ENCODE measurements at regions not wholly inside any gene's neighbourhood (a gene's known extent, or its start where the extent isn't known, plus 50 kb on each side); places are given as distances from the start of the nearest gene placed in this dataset.
A peak's percentile ranks its signal among the peaks of the same experiment; 100 is the strongest.
"Not testable (repeated sequence)": the region's sequence is repeated elsewhere in the genome, so short reads cannot be mapped to it uniquely, and the experiment has no call there.

- peak; percentile 40 for DNase-seq (ENCODE audit: low spot score)
Observed at GRCh38 chr4:178165251-178165950, 723.2 kb upstream of the AGA start.

GRCh38 chr4:178165951-178166308, 723.7 kb upstream of the AGA start:
- peak; percentile 2 for DNase-seq (ENCODE audit: low spot score)

- DNase-seq (ENCODE audit: low spot score), result no peak
Observed at GRCh38 chr4:178173771-178174170, 731.5 kb upstream of the AGA start.

- peak; percentile 55 for DNase-seq (ENCODE audit: low spot score)
Observed at GRCh38 chr4:178174756-178175155, 732.5 kb upstream of the AGA start.

- no peak for DNase-seq (ENCODE audit: low spot score)
Observed at GRCh38 chr4:178185517-178185916, 743.3 kb upstream of the AGA start.

- no peak for DNase-seq (ENCODE audit: low spot score)
Observed at GRCh38 chr4:178192611-178193010, 750.4 kb upstream of the AGA start.

- peak; percentile 30 for DNase-seq (ENCODE audit: low spot score)
Observed at GRCh38 chr4:178196751-178197374, 754.6 kb upstream of the AGA start.

- peak; percentile 77 for DNase-seq (ENCODE audit: low spot score)
Observed at GRCh38 chr4:178198691-178199090, 756.5 kb upstream of the AGA start.

GRCh38 chr4:178202422-178202821, 760.2 kb upstream of the AGA start:
- no peak for DNase-seq (ENCODE audit: low spot score)

- peak; percentile 65 for DNase-seq (ENCODE audit: low spot score)
Observed at GRCh38 chr4:178205826-178206225, 763.6 kb upstream of the AGA start.

- DNase-seq (ENCODE audit: low spot score), result no peak
Observed at GRCh38 chr4:178215309-178215708, 773.1 kb upstream of the AGA start.

GRCh38 chr4:178215763-178216162, 773.5 kb upstream of the AGA start:
- no peak for DNase-seq (ENCODE audit: low spot score)

GRCh38 chr4:178226421-178226820, 784.2 kb upstream of the AGA start:
- DNase-seq (ENCODE audit: low spot score), result not testable (repeated sequence)

GRCh38 chr4:178233906-178234305, 791.7 kb upstream of the AGA start:
- DNase-seq (ENCODE audit: low spot score), result no peak

GRCh38 chr4:178240891-178241290, 798.7 kb upstream of the AGA start:
- no peak for DNase-seq (ENCODE audit: low spot score)

- no peak for DNase-seq (ENCODE audit: low spot score)
Observed at GRCh38 chr4:178241601-178242118, 799.4 kb upstream of the AGA start.

- DNase-seq (ENCODE audit: low spot score), result no peak
Observed at GRCh38 chr4:178242655-178243054, 800.4 kb upstream of the AGA start.

- no peak for DNase-seq (ENCODE audit: low spot score)
Observed at GRCh38 chr4:178244785-178245184, 802.5 kb upstream of the AGA start.

GRCh38 chr4:178255172-178255571, 812.9 kb upstream of the AGA start:
- DNase-seq (ENCODE audit: low spot score), result no peak

GRCh38 chr4:178258603-178259002, 816.4 kb upstream of the AGA start:
- no peak for DNase-seq (ENCODE audit: low spot score)

- DNase-seq (ENCODE audit: low spot score), result no peak
Observed at GRCh38 chr4:178259566-178259965, 817.3 kb upstream of the AGA start.

- DNase-seq (ENCODE audit: low spot score), result no peak
Observed at GRCh38 chr4:178264001-178264400, 821.8 kb upstream of the AGA start.

GRCh38 chr4:178271386-178271785, 829.1 kb upstream of the AGA start:
- DNase-seq (ENCODE audit: low spot score), result no peak

- DNase-seq (ENCODE audit: low spot score), result no peak
Observed at GRCh38 chr4:178273168-178273567, 830.9 kb upstream of the AGA start.

Data from kidney tubule cell (primary cell).